GM13977 (cell line): ENCODE measurements at regions not wholly inside any gene's neighbourhood (a gene's known extent, or its start where the extent isn't known, plus 50 kb on each side); places are given as distances from the start of the nearest gene placed in this dataset.
"Not testable (repeated sequence)": the region's sequence is repeated elsewhere in the genome, so short reads cannot be mapped to it uniquely, and the experiment has no call there.

Source experiments
- DNase-seq: peaks from one replicate; pipeline ENCODE4 v3.0.0; 2012; ENCODE audit warnings: low spot score
- CTCF ChIP-seq: IDR thresholded peaks from 2 replicates; pipeline ENCODE4 v1.5.1; 2012; ENCODE audit warnings: mild to moderate bottlenecking, control low read depth; ENCODE audit not compliant: insufficient read depth; ENCODE audit errors: extremely low read depth, missing control alignments
- in situ Hi-C: fragments of 300-500 bp; cut with MboI; formaldehyde crosslinking; loops from one replicate; pipeline ENCODE4 v1.12.0; 2022; ENCODE audit warnings: low sequenced_read_pairs, low pct_unique_long_range_greater_than_20kb, mixed read lengths, inconsistent platforms; ENCODE audit not compliant: unreplicated experiment

DNA sequence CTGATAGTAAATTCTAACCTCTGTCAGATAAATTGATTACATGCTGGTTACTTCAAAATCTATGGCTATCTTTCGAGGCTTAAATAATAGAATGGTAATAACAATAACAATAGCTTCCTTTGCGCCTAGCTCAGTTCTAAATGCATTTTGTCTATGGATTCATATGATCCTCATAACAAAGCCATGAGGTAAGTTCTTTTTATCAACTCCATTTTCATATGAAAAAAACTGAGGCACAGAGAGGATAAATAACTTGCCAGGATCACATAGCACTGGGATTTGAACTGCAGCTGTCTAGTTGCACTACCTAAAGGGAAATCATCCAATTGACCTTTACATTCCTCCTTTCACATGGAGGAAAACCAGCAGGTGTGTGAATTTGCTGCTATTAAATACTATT is 108.6 kb upstream of the ARX start:
- no peak for DNase-seq
- TF ChIP-seq CTCF, result no peak
- in situ Hi-C loops, result no loop called here

DNA sequence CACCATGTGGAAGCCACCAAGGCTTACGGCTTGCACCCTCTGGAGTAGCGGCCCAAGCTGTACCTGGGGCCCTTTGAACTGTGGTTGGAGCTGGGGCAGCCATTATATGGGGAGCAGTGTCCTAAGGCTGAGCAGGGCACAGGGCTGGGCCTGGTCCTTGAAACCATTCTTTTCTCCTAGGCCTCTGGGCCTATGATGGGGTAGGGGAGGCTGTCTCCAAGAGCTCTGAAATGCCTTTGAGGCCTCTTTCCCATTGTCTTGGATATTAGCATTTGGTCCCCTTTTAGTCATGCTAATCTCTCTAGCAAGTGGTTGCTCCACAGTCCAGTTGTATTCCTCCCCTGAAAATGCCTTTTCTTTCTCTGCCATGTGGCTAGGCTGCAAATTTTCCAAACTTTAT is 96.4 kb upstream of the ARX start:
- no peak for TF ChIP-seq CTCF
- in situ Hi-C loops, result no loop called here
- DNase-seq, result no peak

- DNase-seq, result no peak
- no peak for TF ChIP-seq CTCF
- in situ Hi-C loops, result no loop called here
Measured at GRCh38 chrX:25108481-25108880, 92.7 kb upstream of the ARX start.

- in situ Hi-C loops, result no loop called here
- no peak for DNase-seq
- TF ChIP-seq CTCF, result no peak
Measured at GRCh38 chrX:25105221-25105620, 89.5 kb upstream of the ARX start.

DNA sequence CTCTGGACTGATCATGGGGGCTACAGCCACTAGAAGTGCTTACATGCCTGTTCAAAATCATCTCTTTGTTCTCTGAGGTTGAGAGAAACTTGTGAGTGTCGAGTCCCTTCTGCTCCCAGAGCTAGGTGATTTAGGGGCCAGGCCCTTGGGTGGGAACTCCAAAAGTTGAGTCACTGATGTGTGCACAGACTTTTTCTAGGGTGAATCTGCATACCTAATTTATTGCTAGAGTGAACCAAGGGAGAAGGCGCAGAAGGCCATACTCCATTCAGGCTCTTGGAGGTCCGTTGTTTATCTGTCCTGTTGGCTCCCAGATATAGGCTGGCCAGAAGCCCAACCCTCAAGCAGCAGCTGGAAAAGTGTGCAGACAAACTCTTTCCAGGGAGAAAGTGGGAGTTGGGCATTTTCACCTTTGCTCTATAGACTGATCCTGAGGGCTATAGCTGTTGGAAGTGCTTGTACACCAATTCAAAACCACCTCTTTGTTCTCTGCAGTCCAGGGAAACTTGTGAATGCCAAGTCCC is 80.8 kb upstream of the ARX start:
- no peak for DNase-seq
- no peak for TF ChIP-seq CTCF
- in situ Hi-C loops, result no loop called here

DNA sequence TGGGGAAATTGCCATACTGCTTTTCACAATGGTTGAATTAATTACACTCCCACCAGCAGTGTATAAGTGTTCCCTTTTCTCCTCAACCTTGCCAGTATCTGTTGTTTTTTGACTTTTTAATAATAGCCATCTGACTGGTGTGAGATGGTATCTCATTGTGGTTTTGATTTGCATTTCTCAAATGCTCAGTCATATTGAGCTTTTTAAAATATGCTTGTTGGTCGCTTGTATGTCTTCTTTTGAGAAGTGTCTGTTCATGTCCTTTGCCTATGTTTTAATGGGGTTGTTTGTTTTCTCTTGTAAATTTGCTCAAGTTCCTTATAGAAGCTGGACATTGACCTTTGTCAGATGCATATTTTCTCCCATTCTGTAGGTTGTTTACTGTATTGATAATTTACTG is 75.4 kb upstream of the ARX start:
- in situ Hi-C loops, DNase-seq: not testable (repeated sequence)

- no peak for TF ChIP-seq CTCF
- in situ Hi-C loops, result no loop called here
- no peak for DNase-seq
Measured at GRCh38 chrX:25084446-25084845, 68.7 kb upstream of the ARX start.
